ENCODE measurements at regions not wholly inside any gene's neighbourhood (a gene's known extent, or its start where the extent isn't known, plus 50 kb on each side); places are given as distances from the start of the nearest gene placed in this dataset.

GRCh38 chr5:31097851-31098250 lies 95.6 kb upstream of the CDH6 start:
- no peak for DNase-seq

GRCh38 chr5:31096238-31096865 lies 97.1 kb upstream of the CDH6 start:
- DNase-seq = no peak

- DNase-seq = no peak
Observed at GRCh38 chr5:31095796-31096195, 97.7 kb upstream of the CDH6 start.

- no peak for DNase-seq
Observed at GRCh38 chr5:31091501-31091900, 102.0 kb upstream of the CDH6 start.

- DNase-seq = no peak
Observed at GRCh38 chr5:31090467-31090866, 103.0 kb upstream of the CDH6 start.

- DNase-seq = no peak
Observed at GRCh38 chr5:31086839-31087415, 106.6 kb upstream of the CDH6 start.

- no peak for DNase-seq
Observed at GRCh38 chr5:31084871-31085270, 108.6 kb upstream of the CDH6 start.

- no peak for DNase-seq
Observed at GRCh38 chr5:31083364-31083763, 110.1 kb upstream of the CDH6 start.

- no peak for DNase-seq
Observed at GRCh38 chr5:31079668-31080067, 113.8 kb upstream of the CDH6 start.

GRCh38 chr5:31078956-31079355 lies 114.5 kb upstream of the CDH6 start:
- no peak for DNase-seq

GRCh38 chr5:31075981-31076380 lies 117.5 kb upstream of the CDH6 start:
- DNase-seq = no peak

- DNase-seq = no peak
Observed at GRCh38 chr5:31068287-31068686, 125.2 kb upstream of the CDH6 start.

- no peak for DNase-seq
Observed at GRCh38 chr5:31066655-31067328, 126.7 kb upstream of the CDH6 start.

- no peak for DNase-seq
Observed at GRCh38 chr5:31064215-31064614, 129.3 kb upstream of the CDH6 start.

- DNase-seq = no peak
Observed at GRCh38 chr5:31062902-31063580, 130.4 kb upstream of the CDH6 start.

- DNase-seq = no peak
Observed at GRCh38 chr5:31059889-31060288, 133.6 kb upstream of the CDH6 start.

- DNase-seq = no peak
Observed at GRCh38 chr5:31054453-31054852, 139.0 kb upstream of the CDH6 start.

GRCh38 chr5:31052937-31053658 lies 140.4 kb upstream of the CDH6 start:
- DNase-seq = no peak

GRCh38 chr5:31051316-31051715 lies 142.2 kb upstream of the CDH6 start:
- no peak for DNase-seq

GRCh38 chr5:31049936-31050704 lies 143.4 kb upstream of the CDH6 start:
- no peak for DNase-seq

GRCh38 chr5:31049461-31049860 lies 144.0 kb upstream of the CDH6 start:
- no peak for DNase-seq
